HepG2 (cell line): ENCODE measurements at regions not wholly inside any gene's neighbourhood (a gene's known extent, or its start where the extent isn't known, plus 50 kb on each side); places are given as distances from the start of the nearest gene placed in this dataset.

ENCODE experiments used
- ATAC-seq: fragments of 200-7000 bp; cut with Tn5 transposase; 3 replicates; pipeline ENCODE4 v1.9.1; 2020; ENCODE audit warnings: mild to moderate bottlenecking, moderate library complexity
- BruUV-seq: library from RNA; stranded (reverse); fragments of 400-500 nt; replicated peaks from 2 replicates; lab custom pipeline; 2021; lab: Mats Ljungman, UMichigan
- CTCF ChIA-PET: fragments of 300-600 bp; formaldehyde crosslinking; extraction: SDS; loops from one replicate; lab custom pipeline; 2021; ENCODE audit warnings: low total read pairs, inconsistent platforms, low intra/inter-chr PET ratio; lab: Yijun Ruan, JAX
- POLR2A ChIA-PET: fragments of 350-600 bp; sonication (Branson Sonifier 250); formaldehyde crosslinking; loops from one replicate; lab custom pipeline; 2020; ENCODE audit warnings: antibody characterized with exemption, inconsistent platforms; lab: Yijun Ruan, JAX
- DNase-seq: peaks from one replicate; pipeline ENCODE4 v3.0.0-alpha.2; 2015; ENCODE audit warnings: low spot score
- FAIRE-seq: peaks from 3 replicates; lab custom pipeline; 2011; peaks lifted over from hg19 to GRCh38; lab: Jason Lieb, UNC
- H2AFZ ChIP-seq: one replicate; pipeline ENCODE4 v1.6.1; 2011; ENCODE audit warnings: low read length, inconsistent platforms
- H3K27ac ChIP-seq: fragments of 300-600 bp; 3 replicates; pipeline ENCODE4 v1.8.0; 2011; ENCODE audit warnings: mixed run types, mild to moderate bottlenecking, mixed read lengths, low read length, inconsistent platforms; ENCODE audit not compliant: insufficient read depth; ENCODE audit errors: extremely low read length
- H3K27me3 ChIP-seq, 2 experiments: fragments of 200-600 bp in 1 of 2; 2 replicates in 1 of 2; 3 replicates in 1 of 2; pipeline versions ENCODE4 v1.6.0 to v1.8.0; 2011; ENCODE audit warnings: low read length in 2 of 2, mild to moderate bottlenecking in 2 of 2, moderate library complexity in 2 of 2, inconsistent platforms in 1 of 2; ENCODE audit not compliant: insufficient read depth in 2 of 2, control insufficient read depth in 1 of 2
- H3K36me3 ChIP-seq, 2 experiments: fragments of 200-600 bp in 1 of 2; replicated peaks in 1 of 2; 2 replicates in 1 of 2; 3 replicates in 1 of 2; pipeline versions ENCODE4 v1.5.1 to v1.8.0; 2011; ENCODE audit warnings: low read length in 2 of 2, inconsistent platforms in 1 of 2; ENCODE audit not compliant: insufficient read depth in 2 of 2, control insufficient read depth in 1 of 2
- H3K4me1 ChIP-seq: 2 replicates; pipeline ENCODE4 v1.5.1; 2012; ENCODE audit warnings: low read length, inconsistent platforms; ENCODE audit not compliant: insufficient read depth
- H3K4me2 ChIP-seq: 2 replicates; pipeline ENCODE4 v1.6.0; 2011; ENCODE audit warnings: low read depth, low read length, inconsistent platforms
- H3K4me3 ChIP-seq, 3 experiments: fragments of 200-600 bp in 1 of 3; sonication (generic), shearing (Covaris generic) in 1 of 3; replicated peaks in 1 of 3; 2 replicates each; pipeline ENCODE4 v1.5.1; 2011 to 2016; ENCODE audit warnings: low read length in 3 of 3, inconsistent platforms in 2 of 3, low read depth in 2 of 3, mild to moderate bottlenecking in 2 of 3, control low read depth in 1 of 3, mixed read lengths in 1 of 3; ENCODE audit not compliant: insufficient read depth in 1 of 3
- H3K79me2 ChIP-seq: one replicate; pipeline ENCODE4 v1.6.1; 2011; ENCODE audit warnings: low read length, inconsistent platforms; ENCODE audit not compliant: insufficient read depth
- H3K9ac ChIP-seq: 2 replicates; pipeline ENCODE4 v1.6.0; 2011; ENCODE audit warnings: mild to moderate bottlenecking, low read depth, low read length, inconsistent platforms; ENCODE audit not compliant: insufficient read depth
- H3K9me3 ChIP-seq: 2 replicates; pipeline ENCODE4 v1.5.1; 2012; ENCODE audit warnings: mild to moderate bottlenecking, low read length
- H4K20me1 ChIP-seq: 2 replicates; pipeline ENCODE4 v1.6.0; 2011; ENCODE audit warnings: inconsistent platforms, mild to moderate bottlenecking, low read length, moderate library complexity; ENCODE audit not compliant: insufficient read depth
- KDM4B ChIP-seq: sonication (generic); formaldehyde crosslinking; IDR thresholded peaks from 2 replicates; pipeline ENCODE4 v1.4.0; 2020; ENCODE audit warnings: missing genetic modification reagents
- ZFP36L2 ChIP-seq: sonication (generic); formaldehyde crosslinking; IDR thresholded peaks from 2 replicates; pipeline ENCODE4 v1.4.0; 2020; ENCODE audit warnings: missing genetic modification reagents
- ZNF780A ChIP-seq: sonication (generic); formaldehyde crosslinking; IDR thresholded peaks from 2 replicates; pipeline ENCODE4 v1.8.0; 2022; ENCODE audit warnings: mild to moderate bottlenecking, missing genetic modification reagents, moderate library complexity
- WGBS: methylation state at CpG from one replicate; pipeline ENCODE4 v1.1.6; 2017; ENCODE audit warnings: low lambda C conversion rate; 5-methylcytosine and 5-hydroxymethylcytosine counted together
- in situ Hi-C: cut with HindIII; loops from 2 replicates; pipeline ENCODE4 v1.10.0; 2017; ENCODE audit warnings: low pct_unique_long_range_greater_than_20kb; ENCODE audit not compliant: extremely low pct_ligation_motif_present
- intact Hi-C: fragments of 100-400 bp; cut with micrococcal nuclease; formaldehyde crosslinking; loops from one replicate; pipeline ENCODE4 v1.10.0; 2022; ENCODE audit not compliant: unreplicated experiment
- TF ChIP-seq, protein P1 (sequence below): sonication (generic); formaldehyde crosslinking; IDR thresholded peaks from 2 replicates; pipeline ENCODE4 v1.8.1; 2023; ENCODE audit warnings: mild to moderate bottlenecking, missing genetic modification reagents
- TF ChIP-seq, protein P2 (sequence below): sonication (generic); formaldehyde crosslinking; IDR thresholded peaks from 2 replicates; pipeline ENCODE4 v1.8.0; 2022; ENCODE audit warnings: mild to moderate bottlenecking, missing genetic modification reagents, moderate library complexity
- TF ChIP-seq, protein P3 (sequence below): sonication (generic); formaldehyde crosslinking; IDR thresholded peaks from 2 replicates; pipeline ENCODE4 v1.4.0; 2020; ENCODE audit warnings: mild to moderate bottlenecking, missing genetic modification reagents
- TF ChIP-seq, protein P4 (sequence below): sonication (generic); formaldehyde crosslinking; IDR thresholded peaks from 2 replicates; pipeline ENCODE4 v1.4.0; 2020; ENCODE audit warnings: mild to moderate bottlenecking, missing genetic modification reagents
- TF ChIP-seq, protein P5 (sequence below): sonication (generic); formaldehyde crosslinking; IDR thresholded peaks from 2 replicates; pipeline ENCODE4 v1.5.0; 2020; ENCODE audit warnings: mild to moderate bottlenecking, missing genetic modification reagents, borderline replicate concordance
- TF ChIP-seq, protein P6 (sequence below): IDR thresholded peaks from 2 replicates; pipeline ENCODE4 v1.6.1; 2016; ENCODE audit warnings: missing genetic modification reagents, missing compliant biosample characterization

DNA sequence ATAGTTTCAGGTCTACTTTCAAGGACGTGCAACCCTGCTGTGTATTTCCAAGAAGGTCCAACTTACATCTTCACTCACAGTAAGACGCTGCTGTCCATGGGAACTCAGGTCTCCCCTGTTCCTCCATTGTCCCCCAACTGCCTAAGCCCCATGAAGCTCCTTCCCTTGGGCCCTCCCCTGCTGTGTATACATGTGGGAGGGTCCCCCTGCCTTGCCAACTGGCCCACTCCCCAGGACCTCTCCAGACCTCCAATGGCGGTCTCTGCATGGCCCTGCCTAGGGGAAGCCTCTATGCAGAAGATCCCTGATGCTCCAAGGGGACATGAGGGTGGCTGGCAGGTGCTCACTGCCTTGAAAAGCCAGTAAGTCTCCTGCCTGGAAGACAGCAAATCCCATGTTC is 186.7 kb upstream of the CST7 start:
- ATAC-seq (no peak), DNase-seq (no peak), FAIRE-seq (no peak)
- Histone ChIP-seq H4K20me1 (no peaks in the 10 kb centered on the region), H3K27ac (no peak overlapping the region), H3K9ac (no peak overlapping the region), H3K4me1 (no peaks in the 10 kb centered on the region), H3K27me3 (peaks cover 0 to 18% of the 10 kb centered on the region in 2 experiments; a peak in 3 of 5 replicates), H3K9me3 (peaks cover 11% of the 10 kb centered on the region), H3K79me2 (no peaks in the 10 kb centered on the region), H3K4me2 (no peak overlapping the region), H2AFZ (no peak overlapping the region), H3K36me3 (no peaks in the 10 kb centered on the region), H3K4me3 (no peak overlapping the region)
- in situ Hi-C loops = no loop called here
- POLR2A ChIA-PET = no interaction called here
- intact Hi-C loops = no loop called here
- 33% methylated on average over 3 of the region's 3 CpGs for WGBS
- CTCF ChIA-PET = no interaction called here
- TF ChIP-seq ZNF780A (CRISPR knock-in tag) (no peak), KDM4B (CRISPR knock-in tag) (no peak), ZFP36L2 (no peak)
- TF ChIP-seq, protein P1, sequence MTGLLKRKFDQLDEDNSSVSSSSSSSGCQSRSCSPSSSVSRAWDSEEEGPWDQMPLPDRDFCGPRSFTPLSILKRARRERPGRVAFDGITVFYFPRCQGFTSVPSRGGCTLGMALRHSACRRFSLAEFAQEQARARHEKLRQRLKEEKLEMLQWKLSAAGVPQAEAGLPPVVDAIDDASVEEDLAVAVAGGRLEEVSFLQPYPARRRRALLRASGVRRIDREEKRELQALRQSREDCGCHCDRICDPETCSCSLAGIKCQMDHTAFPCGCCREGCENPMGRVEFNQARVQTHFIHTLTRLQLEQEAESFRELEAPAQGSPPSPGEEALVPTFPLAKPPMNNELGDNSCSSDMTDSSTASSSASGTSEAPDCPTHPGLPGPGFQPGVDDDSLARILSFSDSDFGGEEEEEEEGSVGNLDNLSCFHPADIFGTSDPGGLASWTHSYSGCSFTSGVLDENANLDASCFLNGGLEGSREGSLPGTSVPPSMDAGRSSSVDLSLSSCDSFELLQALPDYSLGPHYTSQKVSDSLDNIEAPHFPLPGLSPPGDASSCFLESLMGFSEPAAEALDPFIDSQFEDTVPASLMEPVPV (CRISPR knock-in tag) = no peak
- TF ChIP-seq, protein P2, sequence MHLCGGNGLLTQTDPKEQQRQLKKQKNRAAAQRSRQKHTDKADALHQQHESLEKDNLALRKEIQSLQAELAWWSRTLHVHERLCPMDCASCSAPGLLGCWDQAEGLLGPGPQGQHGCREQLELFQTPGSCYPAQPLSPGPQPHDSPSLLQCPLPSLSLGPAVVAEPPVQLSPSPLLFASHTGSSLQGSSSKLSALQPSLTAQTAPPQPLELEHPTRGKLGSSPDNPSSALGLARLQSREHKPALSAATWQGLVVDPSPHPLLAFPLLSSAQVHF = no peak
- TF ChIP-seq, protein P3, sequence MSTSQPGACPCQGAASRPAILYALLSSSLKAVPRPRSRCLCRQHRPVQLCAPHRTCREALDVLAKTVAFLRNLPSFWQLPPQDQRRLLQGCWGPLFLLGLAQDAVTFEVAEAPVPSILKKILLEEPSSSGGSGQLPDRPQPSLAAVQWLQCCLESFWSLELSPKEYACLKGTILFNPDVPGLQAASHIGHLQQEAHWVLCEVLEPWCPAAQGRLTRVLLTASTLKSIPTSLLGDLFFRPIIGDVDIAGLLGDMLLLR = no peak
- TF ChIP-seq, protein P4, sequence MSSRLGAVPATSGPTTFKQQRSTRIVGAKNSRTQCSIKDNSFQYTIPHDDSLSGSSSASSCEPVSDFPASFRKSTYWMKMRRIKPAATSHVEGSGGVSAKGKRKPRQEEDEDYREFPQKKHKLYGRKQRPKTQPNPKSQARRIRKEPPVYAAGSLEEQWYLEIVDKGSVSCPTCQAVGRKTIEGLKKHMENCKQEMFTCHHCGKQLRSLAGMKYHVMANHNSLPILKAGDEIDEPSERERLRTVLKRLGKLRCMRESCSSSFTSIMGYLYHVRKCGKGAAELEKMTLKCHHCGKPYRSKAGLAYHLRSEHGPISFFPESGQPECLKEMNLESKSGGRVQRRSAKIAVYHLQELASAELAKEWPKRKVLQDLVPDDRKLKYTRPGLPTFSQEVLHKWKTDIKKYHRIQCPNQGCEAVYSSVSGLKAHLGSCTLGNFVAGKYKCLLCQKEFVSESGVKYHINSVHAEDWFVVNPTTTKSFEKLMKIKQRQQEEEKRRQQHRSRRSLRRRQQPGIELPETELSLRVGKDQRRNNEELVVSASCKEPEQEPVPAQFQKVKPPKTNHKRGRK = no peak
- TF ChIP-seq, protein P5, sequence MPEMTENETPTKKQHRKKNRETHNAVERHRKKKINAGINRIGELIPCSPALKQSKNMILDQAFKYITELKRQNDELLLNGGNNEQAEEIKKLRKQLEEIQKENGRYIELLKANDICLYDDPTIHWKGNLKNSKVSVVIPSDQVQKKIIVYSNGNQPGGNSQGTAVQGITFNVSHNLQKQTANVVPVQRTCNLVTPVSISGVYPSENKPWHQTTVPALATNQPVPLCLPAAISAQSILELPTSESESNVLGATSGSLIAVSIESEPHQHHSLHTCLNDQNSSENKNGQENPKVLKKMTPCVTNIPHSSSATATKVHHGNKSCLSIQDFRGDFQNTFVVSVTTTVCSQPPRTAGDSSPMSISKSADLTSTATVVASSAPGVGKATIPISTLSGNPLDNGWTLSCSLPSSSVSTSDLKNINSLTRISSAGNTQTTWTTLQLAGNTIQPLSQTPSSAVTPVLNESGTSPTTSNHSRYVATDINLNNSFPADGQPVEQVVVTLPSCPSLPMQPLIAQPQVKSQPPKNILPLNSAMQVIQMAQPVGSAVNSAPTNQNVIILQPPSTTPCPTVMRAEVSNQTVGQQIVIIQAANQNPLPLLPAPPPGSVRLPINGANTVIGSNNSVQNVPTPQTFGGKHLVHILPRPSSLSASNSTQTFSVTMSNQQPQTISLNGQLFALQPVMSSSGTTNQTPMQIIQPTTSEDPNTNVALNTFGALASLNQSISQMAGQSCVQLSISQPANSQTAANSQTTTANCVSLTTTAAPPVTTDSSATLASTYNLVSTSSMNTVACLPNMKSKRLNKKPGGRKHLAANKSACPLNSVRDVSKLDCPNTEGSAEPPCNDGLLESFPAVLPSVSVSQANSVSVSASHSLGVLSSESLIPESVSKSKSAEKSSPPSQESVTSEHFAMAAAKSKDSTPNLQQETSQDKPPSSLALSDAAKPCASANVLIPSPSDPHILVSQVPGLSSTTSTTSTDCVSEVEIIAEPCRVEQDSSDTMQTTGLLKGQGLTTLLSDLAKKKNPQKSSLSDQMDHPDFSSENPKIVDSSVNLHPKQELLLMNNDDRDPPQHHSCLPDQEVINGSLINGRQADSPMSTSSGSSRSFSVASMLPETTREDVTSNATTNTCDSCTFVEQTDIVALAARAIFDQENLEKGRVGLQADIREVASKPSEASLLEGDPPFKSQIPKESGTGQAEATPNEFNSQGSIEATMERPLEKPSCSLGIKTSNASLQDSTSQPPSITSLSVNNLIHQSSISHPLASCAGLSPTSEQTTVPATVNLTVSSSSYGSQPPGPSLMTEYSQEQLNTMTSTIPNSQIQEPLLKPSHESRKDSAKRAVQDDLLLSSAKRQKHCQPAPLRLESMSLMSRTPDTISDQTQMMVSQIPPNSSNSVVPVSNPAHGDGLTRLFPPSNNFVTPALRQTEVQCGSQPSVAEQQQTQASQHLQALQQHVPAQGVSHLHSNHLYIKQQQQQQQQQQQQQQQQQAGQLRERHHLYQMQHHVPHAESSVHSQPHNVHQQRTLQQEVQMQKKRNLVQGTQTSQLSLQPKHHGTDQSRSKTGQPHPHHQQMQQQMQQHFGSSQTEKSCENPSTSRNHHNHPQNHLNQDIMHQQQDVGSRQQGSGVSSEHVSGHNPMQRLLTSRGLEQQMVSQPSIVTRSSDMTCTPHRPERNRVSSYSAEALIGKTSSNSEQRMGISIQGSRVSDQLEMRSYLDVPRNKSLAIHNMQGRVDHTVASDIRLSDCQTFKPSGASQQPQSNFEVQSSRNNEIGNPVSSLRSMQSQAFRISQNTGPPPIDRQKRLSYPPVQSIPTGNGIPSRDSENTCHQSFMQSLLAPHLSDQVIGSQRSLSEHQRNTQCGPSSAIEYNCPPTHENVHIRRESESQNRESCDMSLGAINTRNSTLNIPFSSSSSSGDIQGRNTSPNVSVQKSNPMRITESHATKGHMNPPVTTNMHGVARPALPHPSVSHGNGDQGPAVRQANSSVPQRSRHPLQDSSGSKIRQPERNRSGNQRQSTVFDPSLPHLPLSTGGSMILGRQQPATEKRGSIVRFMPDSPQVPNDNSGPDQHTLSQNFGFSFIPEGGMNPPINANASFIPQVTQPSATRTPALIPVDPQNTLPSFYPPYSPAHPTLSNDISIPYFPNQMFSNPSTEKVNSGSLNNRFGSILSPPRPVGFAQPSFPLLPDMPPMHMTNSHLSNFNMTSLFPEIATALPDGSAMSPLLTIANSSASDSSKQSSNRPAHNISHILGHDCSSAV = no peak
- TF ChIP-seq, protein P6, sequence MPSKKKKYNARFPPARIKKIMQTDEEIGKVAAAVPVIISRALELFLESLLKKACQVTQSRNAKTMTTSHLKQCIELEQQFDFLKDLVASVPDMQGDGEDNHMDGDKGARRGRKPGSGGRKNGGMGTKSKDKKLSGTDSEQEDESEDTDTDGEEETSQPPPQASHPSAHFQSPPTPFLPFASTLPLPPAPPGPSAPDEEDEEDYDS (CRISPR knock-in tag) = no peak
- BruUV-seq = no TSS peak
